ENCODE measurements at regions not wholly inside any gene's neighbourhood (a gene's known extent, or its start where the extent isn't known, plus 50 kb on each side); places are given as distances from the start of the nearest gene placed in this dataset.

- intact Hi-C loops (cut with DNase I; ENCODE audit: low total_unique reads): no loop called here
- no peak for TF ChIP-seq POLR2AphosphoS5 (IDR thresholded peaks at IDR 0.05)
- TF ChIP-seq EP300 (IDR thresholded peaks at IDR 0.05): no peak
- TF ChIP-seq POLR2A (IDR thresholded peaks at IDR 0.05): no peak
- no peaks in the 10 kb centered on the region for H3K4me1 ChIP-seq
- H3K9me3 ChIP-seq: no peaks in the 10 kb centered on the region
- no peak overlapping the region for H3K27ac ChIP-seq
- no peak overlapping the region for H3K4me3 ChIP-seq
- no peaks in the 10 kb centered on the region for H3K27me3 ChIP-seq
- peak in 1 of 2 donors; percentile 16 for DNase-seq
- H3K36me3 ChIP-seq: no peaks in the 10 kb centered on the region
Observed at GRCh38 chr7:136293841-136294391, 316.8 kb upstream of the MTPN start.

GRCh38 chr7:136293272-136293671, 316.1 kb upstream of the MTPN start:
- TF ChIP-seq POLR2AphosphoS5 (IDR thresholded peaks at IDR 0.05) (no peak), POLR2A (IDR thresholded peaks at IDR 0.05) (no peak)
- no peak overlapping the region for H3K27ac ChIP-seq
- no peak for DNase-seq
- H3K4me1 ChIP-seq: no peaks in the 10 kb centered on the region
- intact Hi-C loops (cut with DNase I; ENCODE audit: low total_unique reads): no loop called here
- H3K4me3 ChIP-seq: no peak overlapping the region
- no peaks in the 10 kb centered on the region for H3K27me3 ChIP-seq
- no peaks in the 10 kb centered on the region for H3K9me3 ChIP-seq
- WGBS, 5 donors: 65 to 81% (median 70%) methylated on average over 6 of the region's 6 CpGs
- no peaks in the 10 kb centered on the region for H3K36me3 ChIP-seq

GRCh38 chr7:136292365-136292764, 315.2 kb upstream of the MTPN start:
- no peak for TF ChIP-seq POLR2AphosphoS5 (IDR thresholded peaks at IDR 0.05)
- no peak for TF ChIP-seq POLR2A (IDR thresholded peaks at IDR 0.05)
- Histone ChIP-seq H3K36me3 (no peaks in the 10 kb centered on the region), H3K27me3 (no peaks in the 10 kb centered on the region), H3K9me3 (no peaks in the 10 kb centered on the region), H3K4me3 (no peak overlapping the region), H3K27ac (no peak overlapping the region), H3K4me1 (no peaks in the 10 kb centered on the region)
- intact Hi-C loops (cut with DNase I; ENCODE audit: low total_unique reads): no loop called here
- no peak for DNase-seq

GRCh38 chr7:136290351-136290750, 313.2 kb upstream of the MTPN start:
- H3K36me3 ChIP-seq: no peaks in the 10 kb centered on the region
- no peaks in the 10 kb centered on the region for H3K4me1 ChIP-seq
- H3K9me3 ChIP-seq: no peaks in the 10 kb centered on the region
- no peaks in the 10 kb centered on the region for H3K27me3 ChIP-seq
- 42 to 93% (median 77%) methylated on average over 1 of the region's 1 CpG for WGBS, 5 donors
- no peak overlapping the region for H3K4me3 ChIP-seq
- DNase-seq: no peak
- TF ChIP-seq POLR2A (IDR thresholded peaks at IDR 0.05): no peak
- no peak for TF ChIP-seq CTCF (IDR thresholded peaks at IDR 0.05)
- TF ChIP-seq EP300 (IDR thresholded peaks at IDR 0.05): no peak
- no peak for TF ChIP-seq POLR2AphosphoS5 (IDR thresholded peaks at IDR 0.05)
- H3K27ac ChIP-seq: no peak overlapping the region
- intact Hi-C loops (cut with DNase I; ENCODE audit: low total_unique reads): no loop called here

DNA sequence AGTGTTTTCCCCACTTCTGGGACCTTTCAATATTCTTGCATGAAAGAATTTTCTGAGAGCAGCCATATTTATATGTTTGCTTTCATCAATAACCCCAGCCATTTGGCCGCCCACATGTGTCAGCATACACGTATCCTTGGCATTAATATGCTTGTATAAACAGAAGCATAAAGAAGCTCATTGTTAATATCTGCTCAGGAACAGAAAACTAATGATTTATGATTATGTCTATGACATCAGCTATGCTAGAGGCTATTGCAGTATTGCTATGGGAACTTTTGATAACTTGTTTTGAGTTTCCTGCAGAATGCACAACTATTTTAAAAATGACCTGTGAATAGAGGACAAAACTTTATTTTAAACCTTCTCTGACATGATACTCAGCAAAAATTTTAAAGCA, 300.9 kb upstream of the MTPN start:
- no peaks in the 10 kb centered on the region for H3K27me3 ChIP-seq
- no peaks in the 10 kb centered on the region for H3K4me1 ChIP-seq
- H3K9me3 ChIP-seq: no peaks in the 10 kb centered on the region
- WGBS, 5 donors: 31 to 55% (median 46%) methylated on average over 2 of the region's 2 CpGs
- no peak overlapping the region for H3K4me3 ChIP-seq
- no peak overlapping the region for H3K27ac ChIP-seq
- TF ChIP-seq EP300 (IDR thresholded peaks at IDR 0.05) (no peak), CTCF (IDR thresholded peaks at IDR 0.05) (no peak), POLR2A (IDR thresholded peaks at IDR 0.05) (no peak), POLR2AphosphoS5 (IDR thresholded peaks at IDR 0.05) (no peak)
- H3K36me3 ChIP-seq: no peaks in the 10 kb centered on the region
- DNase-seq: peak in 1 of 2 donors; percentile 35
- intact Hi-C loops (cut with DNase I; ENCODE audit: low total_unique reads): no loop called here

DNA sequence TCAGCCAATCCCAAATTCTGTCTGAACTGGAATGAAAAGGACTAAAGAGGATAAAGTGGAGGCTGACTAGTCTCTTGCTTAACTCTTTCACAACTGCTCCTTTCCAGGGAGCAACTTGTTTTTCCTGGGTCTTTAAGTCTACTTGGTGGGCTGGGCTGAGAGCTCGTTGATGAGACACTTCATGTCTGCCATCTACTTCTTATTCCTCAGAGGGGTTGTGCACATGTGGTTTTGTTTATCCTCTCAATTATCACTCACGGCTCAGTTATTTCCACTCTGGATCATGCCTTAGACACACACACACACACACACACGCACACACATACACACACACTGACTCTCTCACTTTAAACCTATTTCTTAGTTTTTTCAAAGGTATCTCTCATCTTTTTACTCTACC, 298.6 kb upstream of the MTPN start:
- Histone ChIP-seq H3K27ac (no peak overlapping the region), H3K4me3 (no peak overlapping the region), H3K4me1 (no peaks in the 10 kb centered on the region), H3K36me3 (no peaks in the 10 kb centered on the region), H3K9me3 (no peaks in the 10 kb centered on the region), H3K27me3 (no peaks in the 10 kb centered on the region)
- intact Hi-C loops (cut with DNase I; ENCODE audit: low total_unique reads): no loop called here
- WGBS, 5 donors: 35 to 60% (median 48%) methylated on average over 3 of the region's 3 CpGs
- TF ChIP-seq EP300 (IDR thresholded peaks at IDR 0.05) (no peak), POLR2A (IDR thresholded peaks at IDR 0.05) (no peak), POLR2AphosphoS5 (IDR thresholded peaks at IDR 0.05) (no peak), CTCF (IDR thresholded peaks at IDR 0.05) (no peak)
- peak in 1 of 2 donors; percentile 5 for DNase-seq

All from stomach (tissue), 8 donors.